ENCODE measurements at regions not wholly inside any gene's neighbourhood (a gene's known extent, or its start where the extent isn't known, plus 50 kb on each side); places are given as distances from the start of the nearest gene placed in this dataset.

GRCh38 chr2:146267093-146267492 is 1577.7 kb upstream of the ACVR2A start:
- DNase-seq (ENCODE audit: low spot score): no peak

DNA sequence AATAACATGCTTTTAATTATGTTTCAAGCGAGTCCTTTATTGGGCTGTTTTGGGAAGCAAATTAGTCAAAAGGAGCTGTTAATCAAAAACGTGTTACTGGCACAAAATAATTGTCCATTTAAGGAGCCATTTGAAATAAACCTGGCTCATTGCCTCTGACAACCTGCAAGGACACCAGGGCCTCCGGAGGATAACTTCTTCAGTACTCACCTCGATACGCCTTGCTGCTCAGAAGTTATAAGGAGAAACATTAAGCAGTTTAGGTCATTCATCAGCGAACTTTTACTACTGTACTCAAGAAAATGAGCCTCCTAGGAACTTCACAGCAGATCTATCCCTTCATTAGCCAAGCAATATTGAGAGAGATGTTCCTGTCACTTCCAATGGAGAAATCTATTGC is 1579.2 kb upstream of the ACVR2A start:
- DNase-seq (ENCODE audit: low spot score): no peak

- DNase-seq (ENCODE audit: low spot score): no peak
Measured at GRCh38 chr2:146262606-146263005, 1582.2 kb upstream of the ACVR2A start.

GRCh38 chr2:146260551-146260950 is 1584.3 kb upstream of the ACVR2A start:
- DNase-seq (ENCODE audit: low spot score): no peak

GRCh38 chr2:146259816-146260215 is 1585.0 kb upstream of the ACVR2A start:
- DNase-seq (ENCODE audit: low spot score): no peak

GRCh38 chr2:146258071-146258470 is 1586.8 kb upstream of the ACVR2A start:
- DNase-seq (ENCODE audit: low spot score): no peak

DNA sequence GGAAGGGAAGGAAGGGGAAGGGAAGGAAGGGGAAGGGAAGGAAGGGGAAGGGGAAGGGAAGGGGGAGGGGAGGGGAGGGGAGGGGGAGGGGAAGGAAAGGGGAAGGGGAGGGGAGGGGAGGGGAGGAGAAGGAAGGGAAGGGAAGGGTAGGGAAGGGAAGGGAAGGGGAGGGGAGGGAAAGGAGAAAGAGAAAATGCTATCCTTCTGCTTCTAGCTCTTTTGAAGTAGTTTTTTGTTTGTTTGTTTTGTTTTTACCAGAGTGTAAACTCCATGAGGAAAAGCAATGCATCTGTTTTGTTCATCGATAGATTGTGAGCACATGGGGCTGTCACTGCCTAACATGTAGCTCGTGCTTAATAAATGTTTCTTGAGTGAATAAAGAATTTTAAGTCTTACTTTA is 1592.7 kb upstream of the ACVR2A start:
- DNase-seq (ENCODE audit: low spot score): no peak

DNA sequence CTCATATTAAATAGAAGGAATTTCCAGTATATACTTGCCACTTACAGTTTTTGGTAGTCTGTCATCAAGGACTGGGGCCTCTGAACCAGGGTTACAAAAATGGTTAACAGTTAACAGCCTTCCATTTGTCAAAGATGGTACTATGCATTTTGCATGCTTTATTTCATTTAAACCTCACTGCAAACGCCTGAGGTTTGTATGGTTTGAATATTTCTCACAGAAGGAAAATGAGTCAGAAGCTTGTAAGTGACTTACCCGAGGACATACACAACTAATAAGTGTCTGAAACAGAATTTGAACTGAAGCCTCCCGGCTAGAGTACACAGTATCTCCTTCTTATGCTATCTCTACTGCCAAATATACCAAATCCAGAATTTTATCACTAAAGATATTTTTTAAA is 1593.5 kb upstream of the ACVR2A start:
- DNase-seq (ENCODE audit: low spot score): no peak

GRCh38 chr2:146246736-146247523 is 1597.9 kb upstream of the ACVR2A start:
- DNase-seq (ENCODE audit: low spot score): no peak

- DNase-seq (ENCODE audit: low spot score): no peak
Measured at GRCh38 chr2:146246002-146246735, 1598.7 kb upstream of the ACVR2A start.

DNA sequence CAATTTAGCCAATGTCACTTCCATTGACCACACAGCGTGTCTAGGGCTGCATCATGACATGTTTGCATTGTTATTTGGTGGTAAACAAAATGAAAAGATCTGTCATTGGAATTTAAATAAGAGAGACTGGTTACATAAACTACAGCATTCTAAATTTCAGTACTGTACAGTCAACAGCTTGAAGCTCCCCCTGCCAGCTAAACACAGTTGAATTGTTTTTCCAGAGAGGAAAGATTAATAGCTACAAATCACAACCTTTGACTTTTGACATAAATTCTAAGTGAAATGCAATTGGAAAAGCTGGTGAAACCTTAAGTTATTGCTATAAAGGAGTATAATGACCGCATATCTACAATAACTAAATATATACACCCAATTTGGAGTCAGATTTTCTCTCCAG is 1600.0 kb upstream of the ACVR2A start:
- DNase-seq (ENCODE audit: low spot score): no peak

DNA sequence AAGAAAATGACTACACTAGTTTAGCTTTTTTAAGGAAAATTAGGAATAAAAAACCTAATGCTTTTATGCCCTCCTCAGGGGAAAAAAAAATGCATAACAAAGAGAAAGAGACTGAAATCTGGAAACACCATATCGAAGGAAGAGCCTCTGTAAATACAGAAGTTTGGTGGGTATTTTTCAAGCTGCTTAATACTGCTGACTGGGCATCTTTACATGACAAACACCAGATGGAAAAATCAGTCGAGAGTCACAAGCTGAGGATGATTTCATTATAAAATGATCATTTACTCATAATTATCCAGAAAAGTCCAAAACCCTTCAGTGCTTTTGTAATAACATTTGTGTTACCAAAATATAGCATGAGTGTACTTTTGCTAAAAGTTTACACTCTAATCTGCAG is 1600.7 kb upstream of the ACVR2A start:
- no peak for DNase-seq (ENCODE audit: low spot score)

DNA sequence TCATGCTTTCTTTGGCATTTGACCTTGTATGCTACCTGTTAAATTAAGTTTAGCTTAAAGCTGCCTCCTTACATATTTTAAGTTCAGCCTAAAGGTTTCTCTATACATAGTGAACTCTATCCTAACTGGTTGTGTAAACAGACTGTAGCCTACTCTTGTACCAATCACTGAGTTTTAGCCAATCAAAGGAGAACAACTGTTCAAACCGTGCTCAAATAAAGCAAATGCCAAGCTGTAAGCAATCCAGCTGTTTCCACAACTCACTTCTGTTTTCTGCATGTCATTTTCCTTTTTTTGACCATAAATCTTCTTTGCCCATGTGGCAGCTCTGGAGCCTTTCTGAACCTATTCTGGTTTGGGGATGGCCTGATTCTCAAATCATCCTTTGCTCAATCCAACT is 1603.8 kb upstream of the ACVR2A start:
- DNase-seq (ENCODE audit: low spot score): no peak

- no peak for DNase-seq (ENCODE audit: low spot score)
Measured at GRCh38 chr2:146240391-146240790, 1604.4 kb upstream of the ACVR2A start.

DNA sequence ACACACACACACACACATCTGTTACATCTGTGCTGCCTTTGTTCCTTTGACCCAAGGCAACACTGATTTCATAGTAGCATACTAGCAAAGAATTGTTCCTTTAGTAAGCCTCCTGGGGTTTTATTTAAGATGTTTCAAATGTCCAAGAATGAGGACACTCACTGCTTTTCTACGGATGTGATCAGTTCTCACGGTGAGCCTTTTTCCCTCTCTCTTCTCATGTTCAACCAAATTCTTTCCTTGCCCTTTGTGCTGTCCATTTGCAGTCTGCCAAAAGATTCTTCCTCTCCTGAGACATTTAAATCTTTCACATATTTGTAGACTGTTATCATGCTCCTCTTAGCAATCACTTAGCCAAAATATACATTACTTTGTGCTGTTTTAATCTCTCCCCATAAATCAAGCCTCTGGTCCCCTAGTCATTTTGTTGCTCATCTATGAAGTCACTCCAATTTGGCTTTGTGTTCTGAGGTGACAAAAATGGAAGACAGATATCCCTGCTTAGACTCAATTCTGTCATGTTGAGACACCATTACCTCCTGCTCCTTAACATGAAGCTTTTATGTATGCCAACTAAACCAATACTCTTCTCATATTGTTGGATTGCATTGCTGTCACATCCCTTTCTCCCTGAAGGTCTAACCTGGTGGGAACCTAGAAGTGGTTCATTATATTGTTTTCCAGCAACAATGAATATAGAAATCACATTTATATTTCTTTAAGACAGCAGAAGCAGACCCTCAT is 1605.3 kb upstream of the ACVR2A start:
- no peak for DNase-seq (ENCODE audit: low spot score)

DNA sequence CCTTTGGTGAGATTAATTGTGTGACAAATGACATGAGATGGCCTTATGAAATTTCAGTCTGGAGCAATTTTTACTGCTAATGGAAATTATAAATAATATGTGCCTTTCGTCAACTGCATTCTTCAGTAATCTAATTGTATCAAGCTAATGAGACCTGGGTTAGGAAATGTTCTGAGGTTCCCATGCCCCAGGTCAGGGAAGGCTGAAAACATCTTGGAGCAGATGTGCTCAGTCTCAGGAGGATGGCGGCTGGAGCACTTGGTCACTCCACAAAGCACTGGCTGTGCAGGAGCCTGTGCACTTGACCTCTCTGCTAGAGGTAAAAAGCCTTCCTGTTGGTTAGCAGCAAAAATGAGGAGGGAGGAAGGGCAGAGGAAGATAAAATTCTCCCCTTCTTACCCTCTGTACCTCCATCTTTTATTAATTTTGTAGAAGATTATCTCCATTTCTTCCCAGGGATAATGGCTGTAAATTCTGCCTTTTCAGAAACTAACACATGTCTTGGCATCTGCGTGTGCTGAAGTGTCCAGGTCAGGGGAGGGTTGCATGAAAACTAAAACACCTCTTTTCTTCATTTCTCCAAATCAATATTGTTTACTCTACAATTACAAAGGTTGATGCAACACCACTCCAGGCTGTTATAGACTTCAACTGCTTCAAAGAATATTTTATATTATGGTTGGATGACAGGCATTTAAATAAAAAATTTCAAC is 1606.4 kb upstream of the ACVR2A start:
- DNase-seq (ENCODE audit: low spot score): no peak

DNA sequence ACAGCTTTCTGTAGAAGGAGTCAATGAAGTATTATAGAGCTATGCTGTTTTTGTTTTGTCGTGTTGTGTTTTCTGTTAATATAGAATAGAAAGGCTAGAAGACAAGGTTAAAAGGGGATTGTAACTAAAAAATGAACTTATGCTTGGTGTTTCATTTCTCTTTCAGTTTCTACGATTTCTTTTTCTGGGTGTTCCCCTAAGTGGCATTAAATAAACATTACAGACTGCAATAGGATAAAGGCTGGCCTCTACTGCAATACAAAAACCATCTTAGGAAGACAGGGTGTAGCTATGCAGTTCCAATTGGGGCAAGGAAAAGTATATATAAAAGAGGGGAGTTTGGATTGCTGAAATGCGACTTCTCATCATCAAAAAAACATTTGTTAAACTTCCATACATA is 1609.7 kb upstream of the ACVR2A start:
- no peak for DNase-seq (ENCODE audit: low spot score)

GRCh38 chr2:146229508-146230155 is 1615.2 kb upstream of the ACVR2A start:
- DNase-seq (ENCODE audit: low spot score): no peak

GRCh38 chr2:146228466-146229058 is 1616.3 kb upstream of the ACVR2A start:
- DNase-seq (ENCODE audit: low spot score): no peak

GRCh38 chr2:146228020-146228393 is 1616.8 kb upstream of the ACVR2A start:
- no peak for DNase-seq (ENCODE audit: low spot score)
